Neural cell (in vitro differentiated cells): ENCODE measurements at regions not wholly inside any gene's neighbourhood (a gene's known extent, or its start where the extent isn't known, plus 50 kb on each side); places are given as distances from the start of the nearest gene placed in this dataset.

Experiments
- EP300 ChIP-seq: fragments of 450-650 bp; conservative IDR thresholded peaks from 2 replicates; pipeline ENCODE4 v1.6.1; 2014; ENCODE audit warnings: antibody characterized with exemption, mild to moderate bottlenecking, moderate library complexity; ENCODE audit not compliant: poor library complexity, severe bottlenecking
- EZH2 ChIP-seq: fragments of 200-600, 300-800 bp; shearing (Covaris generic), sonication (generic); IDR thresholded peaks from 2 replicates; pipeline ENCODE4 v1.6.1; 2014; ENCODE audit warnings: antibody characterized with exemption, low read length, borderline replicate concordance, mild to moderate bottlenecking; ENCODE audit not compliant: insufficient read depth, poor library complexity, severe bottlenecking
- POLR2AphosphoS5 ChIP-seq: IDR thresholded peaks from 2 replicates; pipeline ENCODE4 v1.6.1; 2012
- RAD21 ChIP-seq: fragments of 450-650 bp; conservative IDR thresholded peaks from 2 replicates; pipeline ENCODE4 v1.6.1; 2014; ENCODE audit warnings: antibody characterized with exemption, mild to moderate bottlenecking, moderate library complexity
- REST ChIP-seq: IDR thresholded peaks from 2 replicates; pipeline ENCODE4 v1.6.1; 2012; ENCODE audit warnings: borderline replicate concordance
- SMC3 ChIP-seq: fragments of 450-650 bp; conservative IDR thresholded peaks from 2 replicates; pipeline ENCODE4 v1.6.1; 2014; ENCODE audit warnings: antibody characterized with exemption, mild to moderate bottlenecking, moderate library complexity; ENCODE audit not compliant: poor library complexity
- TAF1 ChIP-seq: IDR thresholded peaks from 2 replicates; pipeline ENCODE4 v1.6.1; 2012; ENCODE audit warnings: low read depth
- TF ChIP-seq, protein P1 (sequence below): fragments of 450-650 bp; IDR thresholded peaks from 2 replicates; pipeline ENCODE4 v1.5.1; 2014; ENCODE audit warnings: antibody characterized with exemption, mild to moderate bottlenecking, moderate library complexity; ENCODE audit not compliant: poor library complexity, severe bottlenecking

DNA sequence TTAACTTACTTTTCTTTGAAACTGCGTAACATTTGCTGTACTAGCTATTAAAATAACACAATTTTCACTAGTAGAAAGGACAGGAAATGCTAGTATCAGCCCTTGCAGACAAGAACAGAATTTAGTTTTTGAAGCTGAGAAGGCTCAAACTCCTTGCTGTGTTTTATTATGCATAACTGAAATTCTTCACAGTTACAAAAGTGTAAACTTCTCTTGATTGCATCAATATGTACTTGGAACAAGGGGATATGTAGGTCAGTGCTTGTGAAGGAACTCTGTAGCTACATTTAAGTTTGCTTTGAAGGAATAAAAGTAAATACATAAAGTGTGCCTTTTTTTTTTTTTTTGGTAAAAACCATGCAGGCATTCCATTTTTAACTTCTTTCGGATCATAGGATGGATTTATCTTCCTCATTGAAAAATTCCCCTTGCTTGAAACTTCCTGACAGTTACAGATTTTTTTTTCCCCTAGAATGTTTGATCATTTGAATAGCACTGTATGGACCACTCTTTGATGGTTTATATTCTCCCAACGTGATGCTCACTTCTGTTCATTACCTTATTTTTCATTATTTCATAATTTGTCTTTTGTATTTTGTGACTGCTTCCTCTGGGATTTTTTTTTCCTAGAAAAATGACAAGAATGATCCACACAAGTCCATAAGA lies 94.9 kb upstream of the DAB2 start:
- no peak for TF ChIP-seq REST
- TF ChIP-seq TAF1, result no peak
- TF ChIP-seq SMC3, result no peak
- TF ChIP-seq, protein P1, sequence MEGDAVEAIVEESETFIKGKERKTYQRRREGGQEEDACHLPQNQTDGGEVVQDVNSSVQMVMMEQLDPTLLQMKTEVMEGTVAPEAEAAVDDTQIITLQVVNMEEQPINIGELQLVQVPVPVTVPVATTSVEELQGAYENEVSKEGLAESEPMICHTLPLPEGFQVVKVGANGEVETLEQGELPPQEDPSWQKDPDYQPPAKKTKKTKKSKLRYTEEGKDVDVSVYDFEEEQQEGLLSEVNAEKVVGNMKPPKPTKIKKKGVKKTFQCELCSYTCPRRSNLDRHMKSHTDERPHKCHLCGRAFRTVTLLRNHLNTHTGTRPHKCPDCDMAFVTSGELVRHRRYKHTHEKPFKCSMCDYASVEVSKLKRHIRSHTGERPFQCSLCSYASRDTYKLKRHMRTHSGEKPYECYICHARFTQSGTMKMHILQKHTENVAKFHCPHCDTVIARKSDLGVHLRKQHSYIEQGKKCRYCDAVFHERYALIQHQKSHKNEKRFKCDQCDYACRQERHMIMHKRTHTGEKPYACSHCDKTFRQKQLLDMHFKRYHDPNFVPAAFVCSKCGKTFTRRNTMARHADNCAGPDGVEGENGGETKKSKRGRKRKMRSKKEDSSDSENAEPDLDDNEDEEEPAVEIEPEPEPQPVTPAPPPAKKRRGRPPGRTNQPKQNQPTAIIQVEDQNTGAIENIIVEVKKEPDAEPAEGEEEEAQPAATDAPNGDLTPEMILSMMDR, result no peak
- no peak for TF ChIP-seq EZH2
- no peak for TF ChIP-seq POLR2AphosphoS5
- no peak for TF ChIP-seq EP300
- TF ChIP-seq RAD21, result no peak
